IMR-90 (cell line): ENCODE measurements at regions not wholly inside any gene's neighbourhood (a gene's known extent, or its start where the extent isn't known, plus 50 kb on each side); places are given as distances from the start of the nearest gene placed in this dataset.

Experiments used
- ATAC-seq: fragments of 200-7000 bp; cut with Tn5 transposase; 2 replicates; pipeline ENCODE4 v1.9.1; 2020; ENCODE audit warnings: low read depth, mild to moderate bottlenecking, moderate library complexity
- BruUV-seq: library from RNA; stranded (reverse); fragments of 400-500 nt; replicated peaks from 2 replicates; lab custom pipeline; 2021; lab: Mats Ljungman, UMichigan
- CTCF ChIA-PET: fragments of 300-600 bp; formaldehyde crosslinking; extraction: SDS; loops from one replicate; lab custom pipeline; 2021; ENCODE audit warnings: antibody characterized with exemption; lab: Yijun Ruan, JAX
- POLR2A ChIA-PET: fragments of 300-600 bp; sonication (Branson Sonifier 250); formaldehyde crosslinking; loops from one replicate; lab custom pipeline; 2022; ENCODE audit warnings: antibody characterized with exemption; ENCODE audit not compliant: unreplicated experiment; lab: Charles Lee
- DNase-seq: peaks from one replicate; pipeline ENCODE4 v3.0.0; 2013
- H2AFZ ChIP-seq: replicated peaks from 2 replicates; pipeline ENCODE3; 2013; ENCODE audit warnings: low read length, mild to moderate bottlenecking; ENCODE audit not compliant: poor library complexity
- H2AK5ac ChIP-seq: 2 replicates; pipeline ENCODE4 v1.6.1; 2013; ENCODE audit warnings: low read depth, low read length, inconsistent platforms
- H2AK9ac ChIP-seq: replicated peaks from 2 replicates; pipeline ENCODE3; 2013; ENCODE audit warnings: mild to moderate bottlenecking, low read depth, low read length, moderate library complexity; ENCODE audit not compliant: poor library complexity
- H2BK120ac ChIP-seq: 2 replicates; pipeline ENCODE4 v1.6.1; 2013; ENCODE audit warnings: low read depth, low read length, inconsistent platforms
- H2BK15ac ChIP-seq: 3 replicates; pipeline ENCODE4 v1.6.1; 2013; ENCODE audit warnings: low read depth, low read length, inconsistent platforms
- H2BK20ac ChIP-seq: 2 replicates; pipeline ENCODE4 v1.6.1; 2013; ENCODE audit warnings: low read depth, mild to moderate bottlenecking, inconsistent platforms, low read length, moderate library complexity
- H2BK5ac ChIP-seq: 2 replicates; pipeline ENCODE4 v1.6.1; 2013; ENCODE audit warnings: mild to moderate bottlenecking, low read depth, low read length, inconsistent platforms; ENCODE audit not compliant: poor library complexity, severe bottlenecking
- H3K14ac ChIP-seq: replicated peaks from 2 replicates; pipeline ENCODE4 v1.6.1; 2013; ENCODE audit warnings: low read depth, low read length, inconsistent platforms
- H3K18ac ChIP-seq: 2 replicates; pipeline ENCODE4 v1.6.1; 2013; ENCODE audit warnings: low read depth, low read length, control low read depth
- H3K23ac ChIP-seq: 2 replicates; pipeline ENCODE4 v1.6.1; 2013; ENCODE audit warnings: low read depth, low read length, inconsistent platforms
- H3K27ac ChIP-seq: 2 replicates; pipeline ENCODE4 v1.5.1; 2013; ENCODE audit warnings: mild to moderate bottlenecking, control low read depth, low read length; ENCODE audit not compliant: insufficient read depth
- H3K27me3 ChIP-seq: 2 replicates; pipeline ENCODE4 v1.6.1; 2013; ENCODE audit warnings: low read length; ENCODE audit not compliant: control insufficient read depth, insufficient read depth
- H3K36me3 ChIP-seq: 2 replicates; pipeline ENCODE4 v1.6.1; 2013; ENCODE audit warnings: low read length, mixed read lengths; ENCODE audit not compliant: control insufficient read depth, insufficient read depth
- H3K4ac ChIP-seq: 2 replicates; pipeline ENCODE4 v1.6.1; 2013; ENCODE audit warnings: low read depth, low read length, inconsistent platforms
- H3K4me1 ChIP-seq: 2 replicates; pipeline ENCODE4 v1.6.1; 2013; ENCODE audit warnings: low read length, mixed read lengths; ENCODE audit not compliant: control insufficient read depth, insufficient read depth
- H3K4me2 ChIP-seq: 2 replicates; pipeline ENCODE4 v1.6.1; 2013; ENCODE audit warnings: low read depth, mild to moderate bottlenecking, control low read depth, low read length, moderate library complexity
- H3K4me3 ChIP-seq: 2 replicates; pipeline ENCODE4 v1.5.1; 2013; ENCODE audit warnings: low read depth, mild to moderate bottlenecking, control low read depth, low read length, moderate library complexity; ENCODE audit not compliant: insufficient read depth
- H3K56ac ChIP-seq: 2 replicates; pipeline ENCODE4 v1.6.1; 2013; ENCODE audit warnings: low read length, inconsistent platforms; ENCODE audit not compliant: insufficient read depth; ENCODE audit errors: extremely low read depth
- H3K79me1 ChIP-seq, 2 experiments: 2 replicates each; pipeline ENCODE4 v1.6.1; 2013; ENCODE audit warnings: low read length in 2 of 2, inconsistent platforms in 1 of 2, low read depth in 1 of 2
- H3K9ac ChIP-seq: 2 replicates; pipeline ENCODE4 v1.6.1; 2013; ENCODE audit warnings: low read depth, low read length, control low read depth
- H3K9me1 ChIP-seq: 2 replicates; pipeline ENCODE4 v1.6.1; 2013; ENCODE audit warnings: low read length, inconsistent platforms; ENCODE audit not compliant: insufficient read depth
- H3K9me3 ChIP-seq: 2 replicates; pipeline ENCODE4 v1.6.1; 2013; ENCODE audit warnings: low read length; ENCODE audit not compliant: control insufficient read depth, insufficient read depth
- H4K20me1 ChIP-seq: 2 replicates; pipeline ENCODE4 v1.6.1; 2013; ENCODE audit warnings: low read length, inconsistent platforms; ENCODE audit not compliant: insufficient read depth
- H4K5ac ChIP-seq: 2 replicates; pipeline ENCODE4 v1.6.1; 2013; ENCODE audit warnings: mild to moderate bottlenecking, low read depth, low read length, control low read depth
- H4K8ac ChIP-seq, 2 experiments: 2 replicates each; pipeline ENCODE4 v1.6.1; 2013; ENCODE audit warnings: low read depth in 2 of 2, low read length in 2 of 2, control low read depth in 1 of 2, inconsistent platforms in 1 of 2
- H4K91ac ChIP-seq: 2 replicates; pipeline ENCODE4 v1.6.1; 2013; ENCODE audit warnings: low read depth, low read length, inconsistent platforms; ENCODE audit not compliant: insufficient read depth
- BHLHE40 ChIP-seq: fragments of 150-350 bp; IDR thresholded peaks from 2 replicates; pipeline ENCODE4 v1.6.1; 2016; ENCODE audit warnings: mild to moderate bottlenecking, low read depth, low read length
- CEBPB ChIP-seq: IDR thresholded peaks from 2 replicates; pipeline ENCODE4 v1.6.1; 2012; ENCODE audit warnings: low read depth, low read length, improper control_type of control experiment
- CHD1 ChIP-seq: IDR thresholded peaks from 2 replicates; pipeline ENCODE4 v1.6.1; 2012; ENCODE audit warnings: low read depth, low read length, improper control_type of control experiment
- FOS ChIP-seq: fragments of 150-350 bp; IDR thresholded peaks from 2 replicates; pipeline ENCODE4 v1.6.1; 2016; ENCODE audit warnings: low read depth, low read length
- MAZ ChIP-seq: IDR thresholded peaks from 2 replicates; pipeline ENCODE4 v1.6.1; 2012; ENCODE audit warnings: low read depth, mild to moderate bottlenecking, low read length, improper control_type of control experiment, moderate library complexity, borderline replicate concordance
- MXI1 ChIP-seq: IDR thresholded peaks from 2 replicates; pipeline ENCODE4 v1.6.1; 2012; ENCODE audit warnings: low read depth, mild to moderate bottlenecking, low read length, moderate library complexity, borderline replicate concordance
- NFE2L2 ChIP-seq: fragments of 150-350 bp; IDR thresholded peaks from 2 replicates; pipeline ENCODE4 v1.6.1; 2016; ENCODE audit warnings: low read depth, mild to moderate bottlenecking, low read length
- POLR2A ChIP-seq: IDR thresholded peaks from 2 replicates; pipeline ENCODE4 v1.6.1; 2012; ENCODE audit warnings: mild to moderate bottlenecking, low read depth, low read length
- RAD21 ChIP-seq: IDR thresholded peaks from 2 replicates; pipeline ENCODE4 v1.6.1; 2012; ENCODE audit warnings: low read length, improper control_type of control experiment
- RCOR1 ChIP-seq: IDR thresholded peaks from 2 replicates; pipeline ENCODE4 v1.6.1; 2012; ENCODE audit warnings: mild to moderate bottlenecking, low read length, improper control_type of control experiment; ENCODE audit not compliant: insufficient replicate concordance
- RFX5 ChIP-seq: IDR thresholded peaks from 2 replicates; pipeline ENCODE4 v1.8.0; 2012; ENCODE audit warnings: low read depth, mild to moderate bottlenecking, low read length, moderate library complexity
- SMC3 ChIP-seq: fragments of 150-350 bp; IDR thresholded peaks from 2 replicates; pipeline ENCODE4 v1.6.1; 2016; ENCODE audit warnings: low read depth, mild to moderate bottlenecking, antibody characterized with exemption, low read length, moderate library complexity
- WGBS, 2 experiments: methylation state at CpG; one replicate each; pipeline versions ENCODE4 v1.1.5 to v1.1.7; 2013; ENCODE audit warnings: missing lambda C conversion rate in 2 of 2; ENCODE audit not compliant: insufficient read length in 1 of 2; ENCODE audit errors: extremely low coverage in 2 of 2; 5-methylcytosine and 5-hydroxymethylcytosine counted together
- dilution Hi-C: fragments of 300-500 bp; cut with HindIII; formaldehyde crosslinking; loops from one replicate; pipeline ENCODE4 v1.14.3; 2018; ENCODE audit warnings: low sequenced_read_pairs; ENCODE audit not compliant: unreplicated experiment
- in situ Hi-C: fragments of 300-500 bp; cut with MboI; formaldehyde crosslinking; loops from 3 replicates; pipeline ENCODE4 v1.14.3; 2019; ENCODE audit warnings: low sequenced_read_pairs, inconsistent platforms, mixed read lengths
- intact Hi-C: fragments of 100-400 bp; cut with micrococcal nuclease; formaldehyde crosslinking; loops from 2 replicates; pipeline ENCODE4 v1.10.0; 2022
- TF ChIP-seq, protein P1 (sequence below): fragments of 150-350 bp; IDR thresholded peaks from 2 replicates; pipeline ENCODE4 v1.6.1; 2016; ENCODE audit warnings: low read depth, mild to moderate bottlenecking, low read length, moderate library complexity, borderline replicate concordance
- TF ChIP-seq, protein P2 (sequence below): conservative IDR thresholded peaks from 2 replicates; pipeline ENCODE4 v1.5.1; 2012; ENCODE audit warnings: mild to moderate bottlenecking, low read depth, low read length, improper control_type of control experiment
- TF ChIP-seq, protein P3 (sequence below): fragments of 150-350 bp; IDR thresholded peaks from 2 replicates; pipeline ENCODE4 v1.6.1; 2017; ENCODE audit warnings: mild to moderate bottlenecking, antibody characterized with exemption, low read length, low read depth

DNA sequence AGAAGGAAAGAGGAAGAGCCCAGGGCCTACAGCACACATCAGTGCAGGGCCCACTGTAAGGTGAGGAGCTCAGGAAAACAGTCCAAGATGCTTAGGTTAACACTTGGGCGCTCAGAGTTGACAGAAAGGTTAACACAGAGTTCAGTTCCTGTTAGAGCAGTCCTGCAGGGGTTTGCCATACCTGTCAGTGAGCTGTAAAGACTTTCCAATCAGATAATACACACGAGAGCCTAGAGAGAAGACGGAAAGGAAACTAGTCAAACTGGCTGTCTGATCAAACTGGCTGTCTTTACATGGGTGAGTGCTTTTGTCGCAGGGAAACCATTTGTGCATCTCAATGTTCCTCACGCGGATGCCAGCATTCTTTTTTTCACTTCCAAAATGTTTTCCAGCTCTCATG, 61.4 kb upstream of the ARHGEF26 start:
- intact Hi-C loops = no loop called here
- in situ Hi-C loops = no loop called here
- Histone ChIP-seq H3K56ac (no peak overlapping the region), H2AK9ac (no peak overlapping the region), H3K23ac (no peak overlapping the region), H3K14ac (no peak overlapping the region), H2AFZ (no peak overlapping the region), H3K4me2 (no peak overlapping the region), H3K18ac (no peak overlapping the region), H2AK5ac (no peak overlapping the region), H4K20me1 (no peaks in the 10 kb centered on the region), H3K27me3 (no peaks in the 10 kb centered on the region), H2BK20ac (no peak overlapping the region), H3K27ac (no peak overlapping the region), H4K91ac (no peak overlapping the region), H3K9me3 (no peaks in the 10 kb centered on the region), H3K36me3 (no peaks in the 10 kb centered on the region), H4K5ac (no peak overlapping the region), H3K79me1 (no peaks in the 10 kb centered on the region), H3K4ac (no peak overlapping the region), H3K9me1 (no peaks in the 10 kb centered on the region), H3K4me1 (no peaks in the 10 kb centered on the region), H4K8ac (no peak overlapping the region), H2BK5ac (no peak overlapping the region), H2BK120ac (no peak overlapping the region), H2BK15ac (no peak overlapping the region), H3K9ac (no peak overlapping the region), H3K4me3 (no peak overlapping the region)
- TF ChIP-seq SMC3 (no peak), MAZ (no peak), FOS (no peak), RCOR1 (no peak), RFX5 (no peak), POLR2A (no peak), RAD21 (no peak), NFE2L2 (no peak), CEBPB (no peak), BHLHE40 (no peak), CHD1 (no peak), MXI1 (no peak)
- TF ChIP-seq, protein P1, sequence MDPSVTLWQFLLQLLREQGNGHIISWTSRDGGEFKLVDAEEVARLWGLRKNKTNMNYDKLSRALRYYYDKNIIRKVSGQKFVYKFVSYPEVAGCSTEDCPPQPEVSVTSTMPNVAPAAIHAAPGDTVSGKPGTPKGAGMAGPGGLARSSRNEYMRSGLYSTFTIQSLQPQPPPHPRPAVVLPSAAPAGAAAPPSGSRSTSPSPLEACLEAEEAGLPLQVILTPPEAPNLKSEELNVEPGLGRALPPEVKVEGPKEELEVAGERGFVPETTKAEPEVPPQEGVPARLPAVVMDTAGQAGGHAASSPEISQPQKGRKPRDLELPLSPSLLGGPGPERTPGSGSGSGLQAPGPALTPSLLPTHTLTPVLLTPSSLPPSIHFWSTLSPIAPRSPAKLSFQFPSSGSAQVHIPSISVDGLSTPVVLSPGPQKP = no peak
- TF ChIP-seq, protein P2, sequence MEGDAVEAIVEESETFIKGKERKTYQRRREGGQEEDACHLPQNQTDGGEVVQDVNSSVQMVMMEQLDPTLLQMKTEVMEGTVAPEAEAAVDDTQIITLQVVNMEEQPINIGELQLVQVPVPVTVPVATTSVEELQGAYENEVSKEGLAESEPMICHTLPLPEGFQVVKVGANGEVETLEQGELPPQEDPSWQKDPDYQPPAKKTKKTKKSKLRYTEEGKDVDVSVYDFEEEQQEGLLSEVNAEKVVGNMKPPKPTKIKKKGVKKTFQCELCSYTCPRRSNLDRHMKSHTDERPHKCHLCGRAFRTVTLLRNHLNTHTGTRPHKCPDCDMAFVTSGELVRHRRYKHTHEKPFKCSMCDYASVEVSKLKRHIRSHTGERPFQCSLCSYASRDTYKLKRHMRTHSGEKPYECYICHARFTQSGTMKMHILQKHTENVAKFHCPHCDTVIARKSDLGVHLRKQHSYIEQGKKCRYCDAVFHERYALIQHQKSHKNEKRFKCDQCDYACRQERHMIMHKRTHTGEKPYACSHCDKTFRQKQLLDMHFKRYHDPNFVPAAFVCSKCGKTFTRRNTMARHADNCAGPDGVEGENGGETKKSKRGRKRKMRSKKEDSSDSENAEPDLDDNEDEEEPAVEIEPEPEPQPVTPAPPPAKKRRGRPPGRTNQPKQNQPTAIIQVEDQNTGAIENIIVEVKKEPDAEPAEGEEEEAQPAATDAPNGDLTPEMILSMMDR = no peak
- TF ChIP-seq, protein P3, sequence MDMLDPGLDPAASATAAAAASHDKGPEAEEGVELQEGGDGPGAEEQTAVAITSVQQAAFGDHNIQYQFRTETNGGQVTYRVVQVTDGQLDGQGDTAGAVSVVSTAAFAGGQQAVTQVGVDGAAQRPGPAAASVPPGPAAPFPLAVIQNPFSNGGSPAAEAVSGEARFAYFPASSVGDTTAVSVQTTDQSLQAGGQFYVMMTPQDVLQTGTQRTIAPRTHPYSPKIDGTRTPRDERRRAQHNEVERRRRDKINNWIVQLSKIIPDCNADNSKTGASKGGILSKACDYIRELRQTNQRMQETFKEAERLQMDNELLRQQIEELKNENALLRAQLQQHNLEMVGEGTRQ = no peak
- WGBS, 2 experiments = 40% methylated on average over 1 of the region's 6 CpGs; no CpG with 5 or more reads in 1 of the 2 experiments
- DNase-seq = no peak
- ChIA-PET POLR2A (no interaction called here), CTCF (no interaction called here)
- no TSS peak for BruUV-seq
- dilution Hi-C loops = no loop called here
- ATAC-seq = no peak
